CD1c-positive myeloid dendritic cell (primary cell): ENCODE measurements at regions not wholly inside any gene's neighbourhood (a gene's known extent, or its start where the extent isn't known, plus 50 kb on each side); places are given as distances from the start of the nearest gene placed in this dataset.

Experiments used
- DNase-seq: peaks from one replicate; pipeline ENCODE4 v3.0.0-alpha.2; 2016; ENCODE audit errors: extremely low spot score

DNA sequence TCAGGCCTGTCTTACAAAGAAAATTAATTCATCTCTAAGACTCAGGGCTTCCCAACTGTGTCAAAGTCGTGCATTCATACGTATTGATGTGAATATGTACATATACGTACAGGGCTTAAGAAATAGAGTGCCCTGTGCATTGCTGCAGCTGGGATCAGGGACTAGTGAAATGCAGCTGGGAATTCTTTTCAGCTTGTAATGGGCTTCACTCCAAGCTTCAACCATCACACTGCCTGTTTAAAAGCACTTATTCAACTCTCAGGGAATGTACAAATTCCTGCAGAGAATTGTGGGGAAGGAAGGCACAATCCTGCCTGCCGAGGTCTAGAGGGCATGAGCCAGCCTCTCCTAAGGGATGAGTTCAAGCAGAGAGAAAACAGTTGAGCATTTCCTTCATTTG, 59.6 kb upstream of the MAN2A1 start:
- DNase-seq: no peak

DNA sequence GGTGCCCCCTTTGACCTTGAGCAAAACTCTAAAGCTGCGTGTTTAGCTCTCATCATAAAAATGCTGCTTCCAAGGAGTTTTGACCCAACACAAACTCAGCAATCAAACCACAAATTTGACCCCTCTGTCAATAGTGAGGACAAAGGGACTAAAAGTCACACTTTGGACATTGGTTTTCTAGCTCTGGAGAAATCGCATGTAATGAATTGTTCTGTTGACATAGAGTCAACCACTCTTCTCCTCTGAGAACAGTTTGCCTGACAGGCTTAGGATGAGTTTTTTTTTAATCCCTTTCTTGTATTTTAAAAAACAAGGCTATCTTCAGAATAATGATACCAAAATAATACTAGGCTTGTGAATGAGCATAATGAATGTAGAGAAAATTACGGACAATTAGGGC, 61.1 kb upstream of the MAN2A1 start:
- DNase-seq: no peak

DNA sequence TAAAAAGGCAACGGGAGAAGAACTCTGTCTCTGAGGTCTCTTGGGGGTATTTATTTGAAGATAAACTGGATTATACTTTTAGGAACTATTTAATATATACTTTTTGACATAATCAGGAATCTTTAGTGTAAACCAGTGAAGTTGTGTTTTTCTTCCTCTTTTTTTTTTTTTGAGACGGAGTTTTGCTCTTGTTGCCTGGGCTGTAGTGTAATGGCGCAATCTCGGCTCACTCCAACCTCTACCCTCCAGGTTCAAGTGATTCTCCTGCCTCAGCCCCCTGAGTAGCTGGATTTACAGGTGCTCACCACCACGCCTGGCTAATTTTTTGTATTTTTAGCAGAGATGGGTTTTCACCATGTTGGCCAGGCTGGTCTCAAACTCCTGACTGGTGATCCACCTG, 68.5 kb upstream of the MAN2A1 start:
- peak; percentile 8 for DNase-seq

- peak; percentile 2 for DNase-seq
Observed at GRCh38 chr5:109620651-109621050, 69.1 kb upstream of the MAN2A1 start.

DNA sequence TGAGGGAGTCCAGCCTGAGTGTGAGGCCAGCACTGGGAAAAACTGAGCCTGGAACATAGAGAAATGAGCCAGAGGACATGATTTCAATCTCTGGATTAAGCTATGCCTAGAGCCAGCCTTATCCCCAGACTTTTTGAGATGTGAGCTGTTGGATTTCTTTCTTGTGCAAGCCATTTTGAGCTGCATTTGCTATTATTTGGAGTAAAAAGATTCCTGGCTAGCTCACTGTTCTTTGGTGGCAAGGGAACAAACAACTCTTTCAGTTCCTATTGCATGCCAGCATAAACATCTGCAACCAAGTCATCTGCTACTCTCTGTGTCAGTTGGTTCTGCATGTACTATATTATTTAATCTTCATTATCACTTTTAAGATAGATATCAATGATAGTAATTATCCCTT, 70.1 kb upstream of the MAN2A1 start:
- DNase-seq: peak; percentile 9

DNA sequence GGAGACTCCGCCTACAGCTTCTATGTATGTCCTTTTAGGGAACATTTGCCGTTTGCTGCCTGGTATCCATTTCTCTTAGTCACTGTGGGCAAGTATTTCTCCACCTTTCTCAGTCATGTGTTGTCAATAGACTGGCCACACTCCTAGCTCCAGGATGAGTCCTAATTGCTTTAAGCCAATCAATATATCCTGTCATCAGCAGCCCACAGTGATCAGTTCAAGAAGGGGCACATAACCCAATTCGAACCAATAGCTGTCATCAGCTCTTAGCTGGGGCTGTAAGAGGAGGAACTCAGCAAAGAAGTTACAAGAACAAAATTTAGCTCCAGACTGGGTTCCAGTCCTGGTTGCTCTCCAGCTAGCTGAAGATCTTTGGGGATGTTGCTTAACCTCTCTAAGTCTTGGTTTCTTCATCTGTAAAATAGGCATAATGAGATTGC, 70.7 kb upstream of the MAN2A1 start:
- DNase-seq: peak; percentile 39

GRCh38 chr5:109614981-109615380, 74.7 kb upstream of the MAN2A1 start:
- DNase-seq: no peak

DNA sequence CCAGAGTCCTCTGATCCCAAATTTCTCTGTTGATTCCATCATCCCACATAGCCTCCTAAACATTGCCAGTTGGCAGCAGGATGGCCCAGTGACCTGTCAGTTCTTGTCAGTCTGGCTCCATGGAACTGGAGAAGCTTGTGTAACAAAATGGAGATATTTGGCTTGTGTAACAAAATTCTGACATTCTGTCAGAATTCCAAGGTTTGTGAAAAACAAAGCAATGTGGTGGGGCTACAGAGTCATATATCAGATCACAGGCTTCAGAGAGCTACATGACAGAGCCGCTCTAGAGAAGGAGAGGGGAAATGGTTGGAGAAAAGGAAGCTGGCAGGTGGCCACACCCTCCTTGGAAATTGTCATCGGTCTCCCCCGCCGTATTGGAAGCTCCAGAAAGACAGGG, 75.4 kb upstream of the MAN2A1 start:
- no peak for DNase-seq

DNA sequence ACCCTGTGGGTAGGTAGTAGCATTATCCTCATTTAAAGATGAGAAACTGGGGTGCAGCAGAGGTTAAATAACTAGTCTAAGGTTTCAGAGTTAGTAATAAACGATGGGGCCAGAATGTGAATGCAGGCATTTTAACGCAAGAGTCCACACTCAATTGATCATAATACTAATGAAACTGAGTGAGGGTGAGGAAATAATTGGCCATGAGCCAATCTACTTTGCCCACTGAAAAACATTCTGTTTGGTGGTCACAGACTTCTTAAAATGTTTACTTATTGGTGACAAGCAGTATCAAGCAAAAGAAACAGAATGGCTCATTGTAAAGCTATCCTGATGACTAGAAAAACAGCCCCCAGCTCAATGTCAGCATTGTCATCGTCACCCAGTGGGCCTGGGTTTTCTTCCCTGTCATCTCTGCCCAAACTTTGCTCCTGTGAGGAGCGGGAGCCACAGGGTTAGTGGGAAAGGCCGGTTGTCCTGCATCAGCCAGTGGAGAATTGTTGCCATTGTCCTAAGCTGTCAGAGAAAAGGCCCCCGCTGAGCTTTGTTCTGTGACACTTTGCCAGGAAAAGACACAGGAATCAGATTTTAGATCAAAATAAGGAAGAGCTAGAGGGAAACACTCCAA, 77.3 kb upstream of the MAN2A1 start:
- no peak for DNase-seq

DNA sequence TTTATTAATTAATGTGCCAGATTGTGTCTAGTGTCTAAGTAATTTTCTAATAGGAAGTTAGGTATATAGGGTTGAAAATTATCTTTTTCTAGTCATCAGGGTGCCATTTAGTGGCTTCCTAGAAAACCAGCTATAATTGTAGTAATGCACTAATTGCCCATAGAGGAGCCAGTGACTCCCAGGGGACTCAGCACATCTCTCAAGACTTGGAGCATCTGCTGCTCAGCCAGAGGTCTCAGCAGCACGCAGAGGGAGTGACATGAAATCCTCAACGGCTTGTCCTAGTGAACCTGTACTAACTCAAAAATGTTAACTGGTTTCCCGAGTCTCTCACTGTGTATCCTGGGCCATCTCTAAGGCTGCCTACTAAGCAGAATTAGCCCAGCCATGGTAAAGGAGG, 78.2 kb upstream of the MAN2A1 start:
- DNase-seq: no peak

DNA sequence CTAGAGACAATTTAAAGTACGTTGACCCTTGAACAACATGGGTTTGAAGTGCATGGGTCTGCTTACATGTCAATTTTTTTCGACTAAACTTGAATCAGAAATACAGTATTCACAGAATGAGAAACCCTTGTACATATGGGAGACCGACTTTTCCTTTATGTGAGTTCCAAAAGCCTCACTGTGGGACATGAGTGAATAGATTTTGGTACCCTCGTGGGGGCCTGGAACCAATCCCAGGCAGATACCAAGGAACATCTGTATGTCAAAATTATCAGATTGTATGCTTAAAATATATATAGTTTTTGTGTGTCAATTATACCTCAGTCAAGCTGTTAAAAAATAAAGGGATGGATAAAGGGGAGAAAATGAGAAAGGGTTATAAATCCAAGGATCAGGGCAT, 78.7 kb upstream of the MAN2A1 start:
- no peak for DNase-seq

GRCh38 chr5:109610581-109610980, 79.1 kb upstream of the MAN2A1 start:
- DNase-seq: no peak

DNA sequence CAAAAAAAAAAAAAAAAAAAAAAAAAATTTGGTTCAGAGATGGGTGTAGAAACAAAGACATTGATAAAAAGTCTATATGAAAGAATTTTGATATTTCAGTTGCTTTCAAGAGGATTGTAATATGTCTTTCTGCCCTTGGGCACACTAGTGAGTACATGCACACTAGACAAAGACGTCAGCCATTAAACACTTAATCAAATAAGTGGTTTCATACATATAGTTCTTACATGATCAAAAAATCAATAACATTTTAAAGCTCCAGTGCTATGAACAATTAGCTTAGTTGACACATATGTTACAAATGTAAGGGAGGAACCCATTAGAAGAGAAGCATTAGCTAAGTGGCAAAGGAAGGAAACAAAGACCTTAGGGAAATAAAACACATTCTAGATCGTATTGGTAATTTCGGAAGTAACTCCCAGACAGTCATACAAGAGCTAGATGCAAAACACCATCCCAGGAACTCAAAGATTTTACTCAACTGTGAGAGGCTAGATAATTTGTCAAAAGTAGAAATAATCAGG, 84.5 kb upstream of the MAN2A1 start:
- DNase-seq: no peak

DNA sequence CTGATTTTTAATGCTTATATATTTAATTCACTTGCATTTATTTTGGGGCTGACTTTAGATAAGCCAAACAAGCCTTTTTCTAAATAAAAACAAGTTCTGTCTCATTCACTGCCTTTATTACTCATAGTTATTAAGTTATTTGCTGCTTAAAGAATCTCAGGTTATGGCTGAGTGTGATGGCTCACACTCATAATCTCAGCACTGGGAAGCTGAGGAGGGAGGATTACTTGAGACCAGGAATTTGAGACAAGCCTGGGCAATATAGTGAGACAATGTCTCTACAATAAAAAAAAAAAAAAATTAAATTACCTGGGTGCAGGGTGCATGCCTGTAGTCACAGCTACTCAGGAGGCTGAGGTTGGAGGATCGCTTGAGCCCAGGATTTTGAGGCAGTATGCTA, 85.0 kb upstream of the MAN2A1 start:
- DNase-seq: no peak

DNA sequence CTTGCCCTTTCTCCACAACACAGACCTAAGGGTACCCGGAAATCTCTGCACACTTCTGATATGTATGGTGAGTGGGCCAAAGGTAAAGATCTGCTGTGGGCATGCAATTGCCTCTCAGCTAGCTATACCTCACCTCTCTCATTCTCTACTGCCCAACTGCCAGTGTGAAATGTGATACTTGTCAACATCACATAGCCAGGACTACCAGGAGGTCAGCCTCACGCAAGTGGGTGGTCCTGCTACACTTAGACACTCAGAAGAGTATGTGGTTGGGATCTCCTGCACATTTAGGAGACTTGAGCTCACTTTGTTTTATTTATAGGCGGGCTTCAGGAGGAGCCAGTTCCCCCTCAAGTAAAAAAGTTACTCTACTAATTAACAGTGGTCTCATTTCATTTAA, 88.0 kb upstream of the MAN2A1 start:
- DNase-seq: no peak

GRCh38 chr5:109597893-109598292, 91.8 kb upstream of the MAN2A1 start:
- DNase-seq: no peak

DNA sequence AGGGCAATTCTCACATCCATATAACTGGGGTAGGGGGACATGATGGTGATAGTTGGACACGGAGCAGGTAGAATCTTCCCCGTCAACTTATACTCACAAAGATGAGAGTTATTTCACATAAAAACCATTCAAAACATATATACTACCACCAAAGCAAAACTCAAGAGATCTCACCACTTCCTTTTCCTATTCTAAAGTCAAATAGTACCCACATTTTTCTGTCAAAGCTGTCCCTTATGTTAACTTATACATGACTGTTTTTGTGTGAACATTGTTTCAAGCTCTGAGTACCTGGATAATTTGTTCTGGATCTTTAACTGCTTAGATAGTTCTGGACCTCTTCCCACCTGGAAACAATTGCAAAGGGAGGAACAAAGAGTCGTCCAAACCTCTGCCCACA, 95.5 kb upstream of the MAN2A1 start:
- DNase-seq: no peak

DNA sequence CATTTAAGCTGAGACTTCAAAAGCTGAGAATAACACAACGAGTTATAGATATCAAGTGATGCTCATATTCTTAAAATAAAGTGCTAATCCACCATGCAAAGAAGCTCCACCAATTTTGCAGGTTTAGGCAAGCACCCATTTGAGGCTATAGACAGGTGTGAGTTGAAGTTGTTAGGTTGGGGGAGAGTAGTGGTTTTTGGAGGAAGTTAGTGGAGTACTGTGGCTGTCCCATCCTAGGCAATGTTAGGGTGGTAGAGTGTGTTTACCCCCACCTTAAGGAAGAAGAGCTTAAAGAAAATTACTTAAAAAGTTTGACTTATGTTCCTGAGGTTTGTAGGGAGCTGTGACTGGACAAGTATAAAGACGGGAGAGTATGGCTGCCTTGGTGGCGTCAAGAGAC, 98.9 kb upstream of the MAN2A1 start:
- no peak for DNase-seq

- DNase-seq: no peak
Observed at GRCh38 chr5:109589986-109590385, 99.7 kb upstream of the MAN2A1 start.

DNA sequence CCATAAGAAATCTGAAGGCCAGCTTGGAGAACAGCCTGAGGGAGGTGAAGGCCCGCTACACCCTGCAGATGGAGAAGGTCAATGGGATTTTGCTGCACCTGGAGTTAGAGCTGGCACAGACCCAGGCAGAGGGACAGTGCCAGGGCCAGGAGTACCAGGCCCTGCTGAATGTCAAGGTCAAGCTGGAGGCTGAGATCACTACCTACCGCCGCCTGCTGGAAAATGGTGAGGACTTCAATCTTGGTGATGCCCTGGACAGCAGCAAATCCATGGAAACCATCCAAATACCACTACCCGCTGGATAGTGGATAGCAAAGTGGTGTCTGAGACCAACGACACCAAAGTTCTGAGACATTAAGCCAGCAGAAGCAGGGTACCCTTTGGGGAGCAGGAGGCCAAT, 100.5 kb upstream of the MAN2A1 start:
- no peak for DNase-seq

DNA sequence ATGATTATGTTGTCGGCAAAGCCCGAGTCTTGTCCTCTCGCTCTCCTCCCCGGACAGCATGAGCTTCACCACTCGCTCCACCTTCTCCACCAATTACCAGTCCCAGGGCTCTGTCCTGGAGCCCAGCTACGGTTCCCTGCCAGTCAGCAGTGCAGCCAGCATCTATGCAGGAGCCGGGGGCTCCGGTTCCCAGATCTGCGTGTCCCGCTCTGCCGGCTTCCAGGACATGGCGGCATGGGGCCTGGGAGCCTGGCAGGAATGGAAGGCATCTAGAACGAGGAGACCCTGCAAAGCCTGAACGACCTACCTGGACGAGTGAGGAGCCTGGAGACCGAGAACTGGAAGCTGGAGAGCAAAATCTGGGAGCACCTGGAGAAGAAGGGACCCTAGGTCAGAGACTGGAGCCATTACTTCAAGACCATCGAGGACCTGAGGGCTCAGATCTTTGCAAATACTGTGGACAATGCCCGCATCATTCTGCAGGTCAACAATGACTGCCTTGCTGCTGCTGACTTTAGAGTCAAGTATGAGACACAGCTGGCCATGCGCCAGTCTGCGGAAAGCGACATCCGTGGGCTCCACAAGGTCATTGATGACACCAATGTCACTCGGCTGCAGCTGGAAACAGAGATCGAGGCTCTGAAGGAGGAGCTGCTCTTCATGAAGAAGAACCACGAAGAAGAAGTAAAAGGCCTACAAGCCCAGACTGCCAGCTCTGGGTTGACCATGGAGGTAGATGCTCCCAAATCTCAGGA, 101.3 kb upstream of the MAN2A1 start:
- no peak for DNase-seq

GRCh38 chr5:109584986-109585599, 104.6 kb upstream of the MAN2A1 start:
- no peak for DNase-seq

DNA sequence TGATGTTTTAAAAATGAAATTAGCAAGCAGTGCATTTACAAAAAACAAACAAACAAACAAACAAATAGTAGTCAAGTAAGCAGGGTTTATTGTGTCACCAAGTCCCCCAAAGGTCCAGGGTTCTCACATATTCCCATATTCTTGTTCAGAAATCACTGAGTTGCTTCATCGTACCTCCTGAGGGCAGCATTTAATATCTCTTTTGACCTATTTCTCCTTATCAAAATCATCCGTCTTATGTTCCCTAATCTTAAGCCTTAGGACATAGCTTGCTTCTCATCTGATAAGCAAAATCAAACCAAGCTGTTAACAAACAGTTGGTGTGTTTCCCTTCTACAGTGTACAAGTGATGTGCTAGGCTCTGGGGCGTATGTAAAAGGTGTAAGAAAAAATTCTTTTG, 109.5 kb upstream of the MAN2A1 start:
- DNase-seq: no peak
